Mesendoderm (in vitro differentiated cells): ENCODE measurements at regions not wholly inside any gene's neighbourhood (a gene's known extent, or its start where the extent isn't known, plus 50 kb on each side); places are given as distances from the start of the nearest gene placed in this dataset.

ENCODE experiments used
- DNase-seq: peaks from one replicate; pipeline ENCODE4 v3.0.0; 2013
- H2AK5ac ChIP-seq: 2 replicates; pipeline ENCODE4 v1.6.1; 2013; ENCODE audit warnings: low read length, inconsistent platforms
- H2BK120ac ChIP-seq: 2 replicates; pipeline ENCODE4 v1.6.1; 2013; ENCODE audit warnings: low read depth, mild to moderate bottlenecking, low read length, moderate library complexity, mixed read lengths
- H2BK15ac ChIP-seq: replicated peaks from 2 replicates; pipeline ENCODE4 v1.6.1; 2013; ENCODE audit warnings: low read depth, mild to moderate bottlenecking, moderate library complexity
- H2BK5ac ChIP-seq: 2 replicates; pipeline ENCODE4 v1.6.1; 2013; ENCODE audit warnings: low read length, inconsistent platforms
- H3K18ac ChIP-seq: 2 replicates; pipeline ENCODE4 v1.6.1; 2013; ENCODE audit warnings: mild to moderate bottlenecking, low read length, mixed read lengths
- H3K23ac ChIP-seq: one replicate; pipeline ENCODE4 v1.6.1; 2013; ENCODE audit warnings: low read length
- H3K27ac ChIP-seq: 2 replicates; pipeline ENCODE4 v1.5.1; 2013; ENCODE audit warnings: low read depth, mild to moderate bottlenecking, inconsistent platforms, low read length, moderate library complexity
- H3K27me3 ChIP-seq: 2 replicates; pipeline ENCODE4 v1.6.1; 2013; ENCODE audit warnings: low read length, control low read depth, mild to moderate bottlenecking, inconsistent platforms; ENCODE audit not compliant: insufficient read depth, poor library complexity
- H3K36me3 ChIP-seq: 2 replicates; pipeline ENCODE4 v1.6.1; 2013; ENCODE audit warnings: low read length, inconsistent platforms; ENCODE audit not compliant: control insufficient read depth, insufficient read depth
- H3K4ac ChIP-seq: one replicate; pipeline ENCODE4 v1.6.1; 2013; ENCODE audit warnings: low read depth, mild to moderate bottlenecking, low read length, moderate library complexity
- H3K4me1 ChIP-seq: 2 replicates; pipeline ENCODE4 v1.6.1; 2013; ENCODE audit warnings: low read depth, low read length, inconsistent platforms; ENCODE audit not compliant: control insufficient read depth
- H3K4me2 ChIP-seq: 2 replicates; pipeline ENCODE4 v1.6.1; 2013; ENCODE audit warnings: low read length
- H3K4me3 ChIP-seq: 2 replicates; pipeline ENCODE4 v1.5.1; 2013; ENCODE audit warnings: mild to moderate bottlenecking, low read length
- H3K56ac ChIP-seq: one replicate; pipeline ENCODE4 v1.6.1; 2013; ENCODE audit warnings: low read length
- H3K79me1 ChIP-seq: 2 replicates; pipeline ENCODE4 v1.6.1; 2013; ENCODE audit warnings: low read length, inconsistent platforms
- H3K79me2 ChIP-seq: 2 replicates; pipeline ENCODE4 v1.6.1; 2013; ENCODE audit warnings: mild to moderate bottlenecking, low read length; ENCODE audit not compliant: control insufficient read depth, insufficient read depth
- H3K9ac ChIP-seq: 2 replicates; pipeline ENCODE4 v1.6.1; 2013; ENCODE audit warnings: low read length, inconsistent platforms
- H4K5ac ChIP-seq: one replicate; pipeline ENCODE4 v1.6.1; 2013; ENCODE audit warnings: low read length
- H4K8ac ChIP-seq: one replicate; pipeline ENCODE4 v1.6.1; 2013; ENCODE audit warnings: low read depth, mild to moderate bottlenecking, control low read depth, low read length, moderate library complexity
- WGBS: extraction: QIAGEN DNeasy Blood & Tissue Kit; methylation state at CpG from one replicate; pipeline ENCODE4 v1.1.7; 2013; ENCODE audit warnings: low lambda C conversion rate, missing lambda C conversion rate; ENCODE audit not compliant: insufficient coverage; ENCODE audit errors: extremely low coverage; 5-methylcytosine and 5-hydroxymethylcytosine counted together

- no peaks in the 10 kb centered on the region for H3K79me2 ChIP-seq
- no peak overlapping the region for H3K4ac ChIP-seq
- H4K8ac ChIP-seq: no peak overlapping the region
- H3K27me3 ChIP-seq: no peaks in the 10 kb centered on the region
- no peak overlapping the region for H4K5ac ChIP-seq
- no peak overlapping the region for H3K18ac ChIP-seq
- no CpG with 5 or more reads among the region's 2 CpGs for WGBS
- no peak overlapping the region for H3K27ac ChIP-seq
- H3K36me3 ChIP-seq: no peaks in the 10 kb centered on the region
- DNase-seq: no peak
- H3K79me1 ChIP-seq: no peaks in the 10 kb centered on the region
- H2BK5ac ChIP-seq: no peak overlapping the region
- no peak overlapping the region for H2BK120ac ChIP-seq
- no peak overlapping the region for H3K56ac ChIP-seq
- H3K4me2 ChIP-seq: no peak overlapping the region
- no peaks in the 10 kb centered on the region for H3K4me1 ChIP-seq
- no peak overlapping the region for H3K23ac ChIP-seq
- no peak overlapping the region for H3K4me3 ChIP-seq
- H2AK5ac ChIP-seq: no peak overlapping the region
- H3K9ac ChIP-seq: no peak overlapping the region
- no peak overlapping the region for H2BK15ac ChIP-seq
Measured at GRCh38 chr4:41466249-41466648, 71.7 kb upstream of the LIMCH1 start.

- H3K4me2 ChIP-seq: no peak overlapping the region
- H3K18ac ChIP-seq: no peak overlapping the region
- WGBS: no CpG with 5 or more reads among the region's 1 CpG
Measured at GRCh38 chr4:41468122-41468521, 69.8 kb upstream of the LIMCH1 start.

GRCh38 chr4:41471126-41472071, 66.6 kb upstream of the LIMCH1 start:
- Histone ChIP-seq H3K4me1 (no peaks in the 10 kb centered on the region), H3K27me3 (no peaks in the 10 kb centered on the region), H3K56ac (no peak overlapping the region), H3K23ac (no peak overlapping the region), H3K79me1 (no peaks in the 10 kb centered on the region), H3K18ac (no peak overlapping the region), H3K4ac (no peak overlapping the region), H3K36me3 (no peaks in the 10 kb centered on the region), H2BK5ac (no peak overlapping the region), H2AK5ac (no peak overlapping the region), H3K4me3 (no peak overlapping the region), H3K9ac (no peak overlapping the region), H3K27ac (no peak overlapping the region), H3K4me2 (no peak overlapping the region), H2BK15ac (no peak overlapping the region), H2BK120ac (no peak overlapping the region), H3K79me2 (no peaks in the 10 kb centered on the region), H4K5ac (no peak overlapping the region), H4K8ac (no peak overlapping the region)
- DNase-seq: no peak
- no CpG with 5 or more reads among the region's 9 CpGs for WGBS

More at GRCh38 chr4:41468122-41468521, 69.8 kb upstream of the LIMCH1 start:
- Histone ChIP-seq H3K4ac (no peak overlapping the region), H2BK5ac (no peak overlapping the region), H3K9ac (no peak overlapping the region), H3K27ac (no peak overlapping the region), H3K23ac (no peak overlapping the region), H3K4me1 (no peaks in the 10 kb centered on the region), H3K56ac (no peak overlapping the region), H2AK5ac (no peak overlapping the region), H2BK120ac (no peak overlapping the region), H4K8ac (no peak overlapping the region), H3K79me1 (no peaks in the 10 kb centered on the region), H4K5ac (no peak overlapping the region), H3K36me3 (no peaks in the 10 kb centered on the region), H2BK15ac (no peak overlapping the region), H3K27me3 (no peaks in the 10 kb centered on the region), H3K4me3 (no peak overlapping the region), H3K79me2 (no peaks in the 10 kb centered on the region)
- DNase-seq: no peak

GRCh38 chr4:41472081-41472480, 65.9 kb upstream of the LIMCH1 start:
- H3K4me1 ChIP-seq: no peaks in the 10 kb centered on the region
- no peak overlapping the region for H3K4ac ChIP-seq
- no peak overlapping the region for H3K9ac ChIP-seq
- no peak overlapping the region for H2BK120ac ChIP-seq
- H2AK5ac ChIP-seq: no peak overlapping the region
- no peak overlapping the region for H4K5ac ChIP-seq
- H4K8ac ChIP-seq: no peak overlapping the region
- H3K36me3 ChIP-seq: no peaks in the 10 kb centered on the region
- no peak overlapping the region for H2BK15ac ChIP-seq
- no peaks in the 10 kb centered on the region for H3K79me1 ChIP-seq
- DNase-seq: no peak
- no peak overlapping the region for H2BK5ac ChIP-seq
- no peak overlapping the region for H3K27ac ChIP-seq
- H3K79me2 ChIP-seq: no peaks in the 10 kb centered on the region
- H3K56ac ChIP-seq: no peak overlapping the region
- no peak overlapping the region for H3K4me2 ChIP-seq
- H3K18ac ChIP-seq: no peak overlapping the region
- WGBS: no CpG with 5 or more reads among the region's 5 CpGs
- no peaks in the 10 kb centered on the region for H3K27me3 ChIP-seq
- H3K4me3 ChIP-seq: no peak overlapping the region
- no peak overlapping the region for H3K23ac ChIP-seq

GRCh38 chr4:41473176-41473575, 64.8 kb upstream of the LIMCH1 start:
- H4K8ac ChIP-seq: no peak overlapping the region
- no CpG with 5 or more reads among the region's 2 CpGs for WGBS

More at GRCh38 chr4:41473176-41473575, 64.8 kb upstream of the LIMCH1 start:
- H2BK120ac ChIP-seq: no peak overlapping the region
- H3K56ac ChIP-seq: no peak overlapping the region
- no peak overlapping the region for H4K5ac ChIP-seq
- H3K36me3 ChIP-seq: no peaks in the 10 kb centered on the region
- H3K23ac ChIP-seq: no peak overlapping the region
- no peak overlapping the region for H2AK5ac ChIP-seq
- H3K9ac ChIP-seq: no peak overlapping the region
- no peak overlapping the region for H2BK15ac ChIP-seq
- no peak overlapping the region for H3K4me3 ChIP-seq
- no peak overlapping the region for H3K4me2 ChIP-seq
- no peak overlapping the region for H3K18ac ChIP-seq
- H3K79me2 ChIP-seq: no peaks in the 10 kb centered on the region
- no peak overlapping the region for H3K27ac ChIP-seq
- H3K4me1 ChIP-seq: no peaks in the 10 kb centered on the region
- H3K79me1 ChIP-seq: no peaks in the 10 kb centered on the region
- H3K27me3 ChIP-seq: no peaks in the 10 kb centered on the region
- no peak overlapping the region for H3K4ac ChIP-seq
- DNase-seq: no peak
- no peak overlapping the region for H2BK5ac ChIP-seq
